ENCODE measurements at regions not wholly inside any gene's neighbourhood (a gene's known extent, or its start where the extent isn't known, plus 50 kb on each side); places are given as distances from the start of the nearest gene placed in this dataset.
"Not testable (repeated sequence)": the region's sequence is repeated elsewhere in the genome, so short reads cannot be mapped to it uniquely, and the experiment has no call there.

GRCh38 chr7:150004843-150005242, 131.1 kb downstream of the ATP6V0E2 start:
- H3K79me2 ChIP-seq (ENCODE audit: low read length); ATAC-seq; H3K4me3 ChIP-seq (ENCODE audit: low read length); H3K9ac ChIP-seq (ENCODE audit: low read length); H3K36me3 ChIP-seq (ENCODE audit: low read depth, low read length); H3K9me2 ChIP-seq (replicated peaks; ENCODE audit: low read length); H3K27me3 ChIP-seq (ENCODE audit: low read length); BruUV-seq (replicated peaks); H3K4me1 ChIP-seq (ENCODE audit: insufficient read depth, low read length); POLR2A ChIA-PET (ENCODE audit: unreplicated experiment); DNase-seq; H3K9me3 ChIP-seq (ENCODE audit: low read length); H3F3A ChIP-seq (ENCODE audit: low read length, unreplicated experiment); intact Hi-C loops (cut with micrococcal nuclease); H3K4me2 ChIP-seq (ENCODE audit: low read length); H4K20me1 ChIP-seq (ENCODE audit: low read length); CTCF ChIA-PET; H2AFZ ChIP-seq (ENCODE audit: low read length); H3K27ac ChIP-seq (ENCODE audit: low read length): not testable (repeated sequence)

DNA sequence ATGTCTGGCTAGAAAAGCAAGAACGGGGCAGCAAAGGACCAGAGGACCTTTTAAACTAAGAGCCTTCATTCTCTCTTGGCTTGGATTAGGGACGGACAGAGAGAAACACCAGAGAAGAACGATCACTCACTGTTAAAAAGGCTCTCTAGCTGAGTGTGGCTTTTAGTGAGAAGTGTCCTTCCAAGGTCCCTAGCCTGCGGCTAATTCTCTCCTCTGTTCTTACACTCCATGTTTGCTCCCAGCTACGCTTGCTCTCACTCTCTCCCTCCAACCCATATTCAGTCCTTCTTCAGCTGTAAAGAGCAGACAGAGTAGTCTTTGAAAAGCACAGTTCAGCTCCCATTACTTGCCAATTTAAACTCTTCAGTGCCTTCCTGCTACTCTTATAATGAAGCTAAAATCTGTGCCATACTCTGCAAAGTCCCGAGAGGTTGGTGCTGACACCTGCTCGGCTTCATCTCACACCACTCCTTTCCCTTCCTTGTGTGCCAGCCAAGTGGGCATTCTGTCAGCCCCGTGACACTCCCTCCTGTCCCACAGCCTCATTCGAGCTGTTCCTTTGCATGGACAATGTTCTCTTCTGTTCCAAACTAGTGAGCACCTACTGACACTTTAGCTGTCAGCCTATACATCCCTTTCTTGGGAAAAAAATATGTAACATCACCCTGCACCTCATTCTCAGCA, 136.0 kb downstream of the ATP6V0E2 start:
- BruUV-seq (replicated peaks); H3K4me2 ChIP-seq (ENCODE audit: low read length); H3K9me3 ChIP-seq (ENCODE audit: low read length); H3K9me2 ChIP-seq (replicated peaks; ENCODE audit: low read length); H3K4me1 ChIP-seq (ENCODE audit: insufficient read depth, low read length); ATAC-seq; H3K79me2 ChIP-seq (ENCODE audit: low read length); H3K36me3 ChIP-seq (ENCODE audit: low read depth, low read length); H3F3A ChIP-seq (ENCODE audit: low read length, unreplicated experiment); POLR2A ChIA-PET (ENCODE audit: unreplicated experiment); H2AFZ ChIP-seq (ENCODE audit: low read length); H3K9ac ChIP-seq (ENCODE audit: low read length); DNase-seq; CTCF ChIA-PET; H3K27ac ChIP-seq (ENCODE audit: low read length); H3K4me3 ChIP-seq (ENCODE audit: low read length); intact Hi-C loops (cut with micrococcal nuclease); H3K27me3 ChIP-seq (ENCODE audit: low read length); H4K20me1 ChIP-seq (ENCODE audit: low read length): not testable (repeated sequence)

- H3K27ac ChIP-seq (ENCODE audit: low read length); H2AFZ ChIP-seq (ENCODE audit: low read length); H3K36me3 ChIP-seq (ENCODE audit: low read depth, low read length); H3K27me3 ChIP-seq (ENCODE audit: low read length); BruUV-seq (replicated peaks); ATAC-seq; H3K9me3 ChIP-seq (ENCODE audit: low read length); H3K9me2 ChIP-seq (replicated peaks; ENCODE audit: low read length); H4K20me1 ChIP-seq (ENCODE audit: low read length); H3F3A ChIP-seq (ENCODE audit: low read length, unreplicated experiment); H3K4me1 ChIP-seq (ENCODE audit: insufficient read depth, low read length); H3K4me2 ChIP-seq (ENCODE audit: low read length); intact Hi-C loops (cut with micrococcal nuclease); CTCF ChIA-PET; H3K9ac ChIP-seq (ENCODE audit: low read length); H3K79me2 ChIP-seq (ENCODE audit: low read length); DNase-seq; H3K4me3 ChIP-seq (ENCODE audit: low read length); POLR2A ChIA-PET (ENCODE audit: unreplicated experiment): not testable (repeated sequence)
These were observed 143.0 kb downstream of the ATP6V0E2 start for GRCh38 chr7:150016651-150017189.

DNA sequence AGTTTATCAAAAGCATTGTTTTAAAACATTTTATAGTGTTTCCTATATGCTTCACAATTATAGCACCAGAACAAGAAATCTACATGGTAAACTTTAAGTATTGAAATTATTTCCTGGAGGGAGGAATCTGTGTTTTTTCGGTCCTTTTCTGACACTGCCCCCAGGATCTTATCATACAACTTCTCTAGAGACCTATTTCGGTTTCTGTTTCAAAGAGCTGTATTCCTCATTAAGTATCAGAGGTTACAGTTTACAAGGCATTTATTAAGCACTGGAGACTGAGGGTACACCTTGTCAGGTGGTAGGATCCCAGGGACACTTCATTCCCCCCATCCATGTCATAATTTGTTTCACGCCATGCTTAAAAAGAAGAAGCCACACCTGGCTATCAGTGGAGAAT, 146.4 kb downstream of the ATP6V0E2 start:
- ATAC-seq; H3K79me2 ChIP-seq (ENCODE audit: low read length); H3F3A ChIP-seq (ENCODE audit: low read length, unreplicated experiment); H3K4me3 ChIP-seq (ENCODE audit: low read length); H3K27ac ChIP-seq (ENCODE audit: low read length); H3K36me3 ChIP-seq (ENCODE audit: low read depth, low read length); CTCF ChIA-PET; POLR2A ChIA-PET (ENCODE audit: unreplicated experiment); DNase-seq; H3K9me3 ChIP-seq (ENCODE audit: low read length); H3K27me3 ChIP-seq (ENCODE audit: low read length); H2AFZ ChIP-seq (ENCODE audit: low read length); H4K20me1 ChIP-seq (ENCODE audit: low read length); H3K4me1 ChIP-seq (ENCODE audit: insufficient read depth, low read length); H3K9me2 ChIP-seq (replicated peaks; ENCODE audit: low read length); H3K9ac ChIP-seq (ENCODE audit: low read length); BruUV-seq (replicated peaks); H3K4me2 ChIP-seq (ENCODE audit: low read length); intact Hi-C loops (cut with micrococcal nuclease): not testable (repeated sequence)

- H3K4me3 ChIP-seq (ENCODE audit: low read length); H3F3A ChIP-seq (ENCODE audit: low read length, unreplicated experiment); H3K9ac ChIP-seq (ENCODE audit: low read length); intact Hi-C loops (cut with micrococcal nuclease); H3K27me3 ChIP-seq (ENCODE audit: low read length); DNase-seq; H3K36me3 ChIP-seq (ENCODE audit: low read depth, low read length); H2AFZ ChIP-seq (ENCODE audit: low read length); POLR2A ChIA-PET (ENCODE audit: unreplicated experiment); H3K9me3 ChIP-seq (ENCODE audit: low read length); BruUV-seq (replicated peaks); H3K4me1 ChIP-seq (ENCODE audit: insufficient read depth, low read length); H4K20me1 ChIP-seq (ENCODE audit: low read length); H3K79me2 ChIP-seq (ENCODE audit: low read length); H3K9me2 ChIP-seq (replicated peaks; ENCODE audit: low read length); ATAC-seq; H3K27ac ChIP-seq (ENCODE audit: low read length); CTCF ChIA-PET; H3K4me2 ChIP-seq (ENCODE audit: low read length): not testable (repeated sequence)
These were observed 151.1 kb downstream of the ATP6V0E2 start for GRCh38 chr7:150024550-150025490.

- intact Hi-C loops (cut with micrococcal nuclease); H3K9me2 ChIP-seq (replicated peaks; ENCODE audit: low read length); H4K20me1 ChIP-seq (ENCODE audit: low read length); POLR2A ChIA-PET (ENCODE audit: unreplicated experiment); DNase-seq; BruUV-seq (replicated peaks); H3K4me3 ChIP-seq (ENCODE audit: low read length); H3K9me3 ChIP-seq (ENCODE audit: low read length); H3F3A ChIP-seq (ENCODE audit: low read length, unreplicated experiment); H3K79me2 ChIP-seq (ENCODE audit: low read length); H3K27me3 ChIP-seq (ENCODE audit: low read length); H3K36me3 ChIP-seq (ENCODE audit: low read depth, low read length); H2AFZ ChIP-seq (ENCODE audit: low read length); H3K4me2 ChIP-seq (ENCODE audit: low read length); H3K4me1 ChIP-seq (ENCODE audit: insufficient read depth, low read length); CTCF ChIA-PET; H3K9ac ChIP-seq (ENCODE audit: low read length); ATAC-seq; H3K27ac ChIP-seq (ENCODE audit: low read length): not testable (repeated sequence)
These were observed 152.0 kb downstream of the ATP6V0E2 start for GRCh38 chr7:150025802-150026201.

Measured in PC-3 (cell line).